ENCODE measurements at regions not wholly inside any gene's neighbourhood (a gene's known extent, or its start where the extent isn't known, plus 50 kb on each side); places are given as distances from the start of the nearest gene placed in this dataset.

DNA sequence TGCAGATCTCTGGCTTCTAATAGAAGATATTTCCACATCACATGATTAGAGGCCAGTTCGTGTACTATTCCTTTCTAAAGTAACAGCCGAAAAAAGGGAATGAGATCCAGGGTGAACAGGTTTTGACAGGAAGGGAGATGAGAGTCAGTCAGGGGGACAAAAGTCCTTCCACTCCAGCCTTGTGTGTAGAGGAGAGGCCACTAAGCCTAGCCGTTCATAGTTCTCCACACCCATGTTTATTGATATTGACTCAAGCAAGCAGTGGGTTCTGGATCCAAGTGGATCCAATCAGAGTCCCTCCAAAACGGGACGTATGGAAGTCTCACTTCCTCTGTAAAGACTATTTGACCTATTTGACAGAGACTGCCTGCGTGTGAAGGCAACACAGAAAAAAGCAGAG, 80.4 kb upstream of the LRIG1 start:
- no peak for DNase-seq (ENCODE audit: low read depth in 1 of 2, low spot score in 2 of 2)
- Histone ChIP-seq H3K9me3 (replicated peaks) (no peaks in the 10 kb centered on the region), H3K36me3 (no peaks in the 10 kb centered on the region), H3K4me3 (no peak overlapping the region), H3K4me1 (replicated peaks) (no peaks in the 10 kb centered on the region), H3K27ac (no peak overlapping the region), H3K27me3 (replicated peaks) (no peaks in the 10 kb centered on the region)

DNA sequence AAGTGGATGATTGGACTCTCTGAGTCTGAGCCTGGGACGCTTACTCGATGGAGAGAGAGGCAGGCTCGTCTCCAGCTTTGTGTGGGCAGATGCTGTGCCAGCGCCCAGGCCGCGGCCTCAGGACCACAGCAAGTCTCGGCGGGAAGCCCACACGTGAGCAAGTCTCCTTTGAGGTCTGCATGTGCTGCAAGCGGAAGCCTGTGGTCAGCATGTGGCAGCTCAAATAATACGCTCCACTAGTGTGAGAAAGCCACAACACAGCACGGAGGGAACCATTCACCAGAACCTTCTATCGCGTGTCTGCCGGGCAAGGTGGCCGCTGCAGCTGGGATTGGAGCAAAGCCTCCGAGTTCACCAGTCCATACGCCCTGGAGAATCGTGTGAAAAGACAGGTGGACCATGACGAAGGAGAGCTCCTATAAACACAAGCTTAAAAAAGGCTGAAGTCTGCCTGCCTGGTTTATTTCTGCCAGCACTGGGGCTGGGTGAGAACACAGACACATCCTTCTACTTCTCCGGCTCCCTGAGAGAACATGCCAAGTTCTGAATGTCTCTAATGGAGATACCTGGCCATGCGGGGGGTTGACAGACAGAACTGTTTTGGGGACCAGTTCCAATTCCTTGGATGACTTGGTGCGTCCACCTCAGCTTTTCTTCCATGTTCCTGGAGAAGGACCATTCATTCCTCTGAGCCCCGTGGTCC, 82.0 kb upstream of the LRIG1 start:
- H3K27ac ChIP-seq, result no peak overlapping the region
- no peaks in the 10 kb centered on the region for H3K4me1 ChIP-seq (replicated peaks)
- H3K4me3 ChIP-seq, result no peak overlapping the region
- no peaks in the 10 kb centered on the region for H3K27me3 ChIP-seq (replicated peaks)
- H3K36me3 ChIP-seq, result no peaks in the 10 kb centered on the region
- no peak for DNase-seq (ENCODE audit: low read depth in 1 of 2, low spot score in 2 of 2)
- no peaks in the 10 kb centered on the region for H3K9me3 ChIP-seq (replicated peaks)

DNA sequence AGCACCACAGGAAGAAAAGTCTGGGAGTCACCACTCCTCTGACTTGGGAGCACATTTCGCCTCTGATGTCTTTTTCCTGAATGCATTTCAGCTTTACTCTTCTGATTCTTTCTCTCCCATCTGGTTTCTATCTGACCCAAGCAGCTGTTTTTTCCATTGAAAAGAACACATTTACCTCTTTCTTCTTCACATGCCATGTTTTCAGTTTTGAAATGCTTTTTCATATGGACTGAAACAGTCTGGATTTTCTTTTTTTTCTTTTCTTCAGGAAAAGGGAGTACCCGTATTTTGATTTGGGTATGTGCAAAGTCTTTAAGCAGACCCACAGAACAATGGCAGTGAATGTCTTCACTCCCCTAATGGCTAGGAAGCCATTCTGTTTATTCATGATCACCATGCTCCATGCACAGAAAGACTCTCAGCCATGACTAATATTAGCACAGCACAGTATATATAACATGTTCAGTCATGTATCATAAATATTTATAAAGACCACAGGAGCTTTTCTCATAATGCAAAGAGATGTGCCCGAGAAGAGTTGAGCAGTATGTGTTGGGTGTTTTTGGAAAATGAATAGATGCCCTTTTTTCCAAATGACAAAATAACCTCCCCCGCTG, 82.7 kb upstream of the LRIG1 start:
- no peak for DNase-seq (ENCODE audit: low read depth in 1 of 2, low spot score in 2 of 2)
- peaks cover 3% of the 10 kb centered on the region for H3K4me1 ChIP-seq (replicated peaks)

GRCh38 chr3:66585520-66586095, 84.8 kb upstream of the LRIG1 start:
- peaks cover 9% of the 10 kb centered on the region for H3K4me1 ChIP-seq (replicated peaks)
- no peaks in the 10 kb centered on the region for H3K9me3 ChIP-seq (replicated peaks)
- H3K36me3 ChIP-seq, result no peaks in the 10 kb centered on the region
- H3K27me3 ChIP-seq (replicated peaks), result no peaks in the 10 kb centered on the region
- H3K4me3 ChIP-seq, result no peak overlapping the region
- DNase-seq (ENCODE audit: low read depth in 1 of 2, low spot score in 2 of 2), result no peak
- H3K27ac ChIP-seq, result no peak overlapping the region

More for the DNA sequence above, 82.7 kb upstream of the LRIG1 start:
- H3K4me3 ChIP-seq, result no peak overlapping the region
- H3K27me3 ChIP-seq (replicated peaks), result no peaks in the 10 kb centered on the region
- H3K27ac ChIP-seq, result no peak overlapping the region
- no peaks in the 10 kb centered on the region for H3K9me3 ChIP-seq (replicated peaks)
- no peaks in the 10 kb centered on the region for H3K36me3 ChIP-seq

DNA sequence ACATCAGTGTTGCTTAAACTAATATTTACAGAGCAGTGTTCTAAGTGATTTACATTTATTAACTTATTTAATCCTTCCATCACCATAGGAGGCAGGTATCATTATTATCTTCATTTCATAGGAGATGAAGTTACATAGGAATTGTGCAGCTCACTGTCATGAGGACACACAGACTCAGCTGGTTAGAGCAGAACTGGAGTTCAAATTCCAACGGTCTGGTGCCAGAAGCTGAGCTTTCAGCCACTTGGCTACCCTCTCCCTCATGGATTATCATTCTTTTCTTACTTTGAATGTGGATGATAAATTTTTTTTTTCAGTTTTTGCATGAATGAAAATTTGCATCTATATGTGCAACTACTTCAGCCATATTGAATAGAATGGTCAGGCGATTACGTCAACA, 86.0 kb upstream of the LRIG1 start:
- Histone ChIP-seq H3K4me3 (no peak overlapping the region), H3K9me3 (replicated peaks) (no peaks in the 10 kb centered on the region), H3K36me3 (no peaks in the 10 kb centered on the region), H3K27ac (no peak overlapping the region), H3K4me1 (replicated peaks) (peaks cover 18% of the 10 kb centered on the region), H3K27me3 (replicated peaks) (no peaks in the 10 kb centered on the region)
- DNase-seq (ENCODE audit: low read depth in 1 of 2, low spot score in 2 of 2), result no peak

DNA sequence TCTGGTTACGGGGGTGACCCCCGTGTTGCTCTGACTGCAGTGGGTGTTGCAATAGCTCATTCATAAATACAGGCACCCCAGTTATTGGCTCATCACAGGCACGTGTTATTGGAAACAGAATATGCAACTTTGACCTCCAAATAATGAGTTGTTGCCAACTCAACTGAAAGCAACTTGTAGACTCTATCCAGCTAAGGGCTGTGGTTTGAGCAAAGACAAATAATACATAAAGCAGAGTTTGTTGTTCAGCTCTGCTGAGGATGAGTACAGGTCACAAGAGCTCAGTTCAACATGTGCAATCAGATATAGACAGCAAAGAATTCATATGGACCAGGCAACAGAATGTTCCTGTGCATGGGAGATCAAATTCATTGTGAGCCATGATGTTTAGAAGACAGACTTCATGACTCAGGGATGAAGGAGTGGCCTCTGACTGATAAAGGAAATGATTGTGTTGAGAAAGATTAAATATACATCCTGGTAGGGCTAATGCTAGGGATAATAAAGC, 87.6 kb upstream of the LRIG1 start:
- H3K4me1 ChIP-seq (replicated peaks), result peaks cover 34% of the 10 kb centered on the region
- H3K36me3 ChIP-seq, result no peaks in the 10 kb centered on the region
- H3K4me3 ChIP-seq, result no peak overlapping the region
- no peaks in the 10 kb centered on the region for H3K9me3 ChIP-seq (replicated peaks)
- peak in 1 of 2 experiments; percentile 13 for DNase-seq (ENCODE audit: low read depth in 1 of 2, low spot score in 2 of 2)
- H3K27me3 ChIP-seq (replicated peaks), result no peaks in the 10 kb centered on the region
- H3K27ac ChIP-seq, result no peak overlapping the region

DNA sequence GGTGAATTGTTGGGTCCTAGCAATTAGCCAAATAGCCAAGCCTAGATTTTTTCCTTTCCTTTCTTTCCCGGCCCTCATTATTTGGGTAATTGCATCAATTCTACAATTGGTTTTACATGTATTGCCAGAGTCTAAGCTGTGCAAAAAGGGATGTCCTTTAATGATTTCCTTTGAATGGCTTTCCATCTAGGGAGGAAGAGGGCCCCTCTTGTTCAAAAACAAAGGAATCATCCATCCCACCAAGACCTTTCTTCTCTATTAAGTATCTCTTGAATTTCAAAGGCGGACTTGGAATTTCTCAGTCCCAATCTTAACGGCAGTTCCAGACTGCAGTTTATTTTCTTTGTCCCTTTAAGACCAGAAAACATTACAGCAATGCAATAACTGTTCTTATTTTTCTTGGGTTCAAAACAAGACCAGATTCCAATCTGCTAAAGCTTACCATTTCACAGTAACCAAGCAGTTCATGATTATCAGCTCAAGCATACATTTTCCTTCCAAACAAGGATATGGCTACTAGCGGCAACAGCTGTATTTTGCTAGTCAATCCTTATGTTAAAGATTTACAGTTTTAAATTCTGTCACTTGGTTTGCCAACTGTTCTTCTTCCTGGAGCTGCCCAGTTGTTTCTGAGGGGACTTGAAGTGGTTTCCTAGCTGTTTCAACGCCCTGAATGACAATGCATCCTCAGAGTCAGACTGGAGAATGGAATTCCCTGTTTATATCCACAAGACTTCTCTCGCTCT, 91.4 kb upstream of the LRIG1 start:
- Histone ChIP-seq H3K4me1 (replicated peaks) (peaks cover 46% of the 10 kb centered on the region), H3K27ac (peak overlapping the region; percentile 90), H3K4me3 (no peak overlapping the region), H3K36me3 (no peaks in the 10 kb centered on the region), H3K9me3 (replicated peaks) (no peaks in the 10 kb centered on the region), H3K27me3 (replicated peaks) (no peaks in the 10 kb centered on the region)
- peak; percentile 46 to 78 for DNase-seq (ENCODE audit: low read depth in 1 of 2, low spot score in 2 of 2)

DNA sequence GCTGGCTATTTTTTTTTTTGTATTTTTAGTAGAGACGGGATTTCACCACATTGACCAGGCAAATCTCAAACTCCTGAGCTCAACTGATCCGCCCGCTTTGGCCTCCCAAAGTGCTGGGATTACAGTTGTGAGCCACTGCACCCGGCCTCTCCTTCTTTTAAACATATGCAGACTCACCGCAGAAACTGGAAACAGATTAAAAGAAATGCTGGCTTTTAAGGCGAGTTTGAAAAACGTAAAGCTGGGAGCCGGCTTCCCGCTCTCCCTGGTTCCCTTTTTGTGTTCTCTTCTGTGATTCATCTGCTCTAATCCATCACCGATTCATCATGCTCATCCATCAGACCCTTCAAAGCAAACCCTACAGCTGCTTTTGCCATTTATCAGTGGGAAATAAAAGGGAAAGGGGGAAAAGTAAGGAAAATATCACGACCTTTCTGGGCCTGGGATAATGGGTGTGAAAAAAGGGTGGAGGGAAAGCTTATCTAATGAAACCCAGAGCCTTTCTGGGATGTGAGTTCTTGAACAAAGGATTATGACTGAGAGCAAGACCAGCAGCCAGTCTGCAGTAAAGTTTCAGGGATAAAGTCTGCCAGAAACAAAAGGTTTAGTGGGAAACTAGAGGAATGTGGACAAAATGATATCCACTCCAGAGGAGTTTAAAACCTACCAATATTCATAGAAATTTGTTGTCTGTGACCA, 92.3 kb upstream of the LRIG1 start:
- Histone ChIP-seq H3K27ac (peak overlapping the region; percentile 90), H3K4me3 (no peak overlapping the region), H3K27me3 (replicated peaks) (no peaks in the 10 kb centered on the region), H3K4me1 (replicated peaks) (peaks cover 51% of the 10 kb centered on the region), H3K9me3 (replicated peaks) (no peaks in the 10 kb centered on the region), H3K36me3 (no peaks in the 10 kb centered on the region)
- peak; percentile 40 to 67 for DNase-seq (ENCODE audit: low read depth in 1 of 2, low spot score in 2 of 2)

DNA sequence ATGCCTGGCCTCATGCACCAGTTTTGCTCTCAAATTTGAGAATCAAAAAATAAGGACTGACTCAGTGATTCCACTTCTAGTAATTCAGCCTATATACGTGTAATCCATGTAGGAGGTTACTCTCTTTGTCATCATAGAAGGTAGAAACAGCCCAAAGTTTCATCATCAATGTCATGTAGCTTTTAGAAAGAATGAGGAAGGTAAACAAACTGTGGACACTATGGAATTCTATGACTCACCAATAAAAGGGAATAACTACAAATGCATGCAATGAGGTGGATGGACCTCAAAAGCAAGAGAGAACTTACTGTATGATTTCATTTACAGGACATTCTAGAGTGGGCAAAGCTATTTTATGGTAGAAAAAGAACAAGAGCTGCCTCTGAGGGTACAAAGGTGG, 93.2 kb upstream of the LRIG1 start:
- peak in 1 of 2 experiments; percentile 84 for DNase-seq (ENCODE audit: low read depth in 1 of 2, low spot score in 2 of 2)
- no peak overlapping the region for H3K4me3 ChIP-seq
- peaks cover 47% of the 10 kb centered on the region for H3K4me1 ChIP-seq (replicated peaks)
- no peaks in the 10 kb centered on the region for H3K9me3 ChIP-seq (replicated peaks)
- H3K27me3 ChIP-seq (replicated peaks), result no peaks in the 10 kb centered on the region
- H3K36me3 ChIP-seq, result no peaks in the 10 kb centered on the region
- peak overlapping the region; percentile 90 for H3K27ac ChIP-seq

- no peaks in the 10 kb centered on the region for H3K27me3 ChIP-seq (replicated peaks)
- DNase-seq (ENCODE audit: low read depth in 1 of 2, low spot score in 2 of 2), result no peak
- no peaks in the 10 kb centered on the region for H3K36me3 ChIP-seq
- H3K4me3 ChIP-seq, result no peak overlapping the region
- H3K27ac ChIP-seq, result no peak overlapping the region
- peaks cover 31% of the 10 kb centered on the region for H3K4me1 ChIP-seq (replicated peaks)
- H3K9me3 ChIP-seq (replicated peaks), result no peaks in the 10 kb centered on the region
These were observed 96.6 kb upstream of the LRIG1 start for GRCh38 chr3:66597308-66597863.

DNA sequence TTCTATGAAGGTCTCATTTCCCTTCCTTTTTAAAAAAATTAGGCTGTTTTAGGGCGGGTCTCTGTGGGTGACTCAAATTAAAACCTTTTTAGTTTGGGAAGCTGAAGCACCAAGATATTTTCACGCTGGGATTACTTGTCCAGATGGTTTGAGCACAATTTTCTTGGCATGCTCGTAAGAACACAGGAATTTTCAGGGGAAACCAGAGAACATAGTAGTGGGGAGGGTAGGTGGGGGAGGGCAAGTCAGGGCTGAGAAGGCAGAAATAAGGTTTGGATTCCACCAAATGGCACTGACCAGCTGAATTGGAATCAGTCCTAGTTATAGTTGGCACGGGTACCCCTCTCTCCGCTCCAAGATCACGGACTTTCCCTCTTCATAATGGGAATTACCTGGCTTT, 97.3 kb upstream of the LRIG1 start:
- DNase-seq (ENCODE audit: low read depth in 1 of 2, low spot score in 2 of 2), result no peak
- peaks cover 29% of the 10 kb centered on the region for H3K4me1 ChIP-seq (replicated peaks)
- no peak overlapping the region for H3K4me3 ChIP-seq
- H3K9me3 ChIP-seq (replicated peaks), result no peaks in the 10 kb centered on the region
- H3K27me3 ChIP-seq (replicated peaks), result no peaks in the 10 kb centered on the region
- H3K36me3 ChIP-seq, result no peaks in the 10 kb centered on the region
- no peak overlapping the region for H3K27ac ChIP-seq

DNA sequence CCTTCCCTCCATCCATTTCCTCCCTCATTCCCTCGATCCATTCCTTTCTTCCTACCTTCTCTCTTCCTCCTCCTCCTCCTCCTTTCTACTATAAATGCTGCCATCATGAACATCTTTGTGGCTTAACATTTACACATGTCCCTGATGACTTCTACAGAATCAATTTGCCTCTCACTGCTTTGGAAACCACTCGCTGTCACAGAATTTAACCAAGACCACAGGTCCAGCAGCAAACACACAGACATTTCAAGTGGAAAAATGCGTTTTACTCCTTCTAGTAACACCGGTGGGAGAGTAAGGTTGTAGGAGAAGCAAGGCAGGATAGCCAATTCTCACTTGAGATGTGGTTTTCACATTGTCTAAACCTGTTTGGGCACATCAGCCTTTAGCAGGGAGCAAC, 101.4 kb upstream of the LRIG1 start:
- no peak for DNase-seq (ENCODE audit: low read depth in 1 of 2, low spot score in 2 of 2)

DNA sequence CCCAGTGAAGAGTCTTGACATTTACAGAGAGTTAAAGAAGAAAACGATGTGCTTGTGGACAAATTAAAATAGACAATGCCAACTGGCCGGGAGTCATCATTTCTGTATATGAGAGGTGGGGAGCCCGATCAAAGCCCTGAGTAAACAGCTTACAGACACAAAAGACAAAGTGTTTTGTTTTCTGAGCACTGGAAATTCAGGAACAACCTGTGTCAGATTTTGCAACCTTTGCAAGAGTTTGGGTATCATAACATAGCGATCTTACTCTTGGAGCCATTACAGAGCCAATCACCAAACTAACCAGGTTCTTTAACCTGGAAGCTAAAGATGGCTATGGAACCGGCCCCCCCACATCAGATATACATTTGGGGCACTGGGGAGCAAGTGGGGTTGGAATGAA, 101.9 kb upstream of the LRIG1 start:
- H3K4me1 ChIP-seq (replicated peaks), result peaks cover 20% of the 10 kb centered on the region
- H3K9me3 ChIP-seq (replicated peaks), result no peaks in the 10 kb centered on the region
- no peak overlapping the region for H3K4me3 ChIP-seq
- H3K27ac ChIP-seq, result no peak overlapping the region
- no peaks in the 10 kb centered on the region for H3K36me3 ChIP-seq
- H3K27me3 ChIP-seq (replicated peaks), result no peaks in the 10 kb centered on the region
- DNase-seq (ENCODE audit: low read depth in 1 of 2, low spot score in 2 of 2), result no peak

More for the DNA sequence above, 101.4 kb upstream of the LRIG1 start:
- no peaks in the 10 kb centered on the region for H3K9me3 ChIP-seq (replicated peaks)
- H3K4me3 ChIP-seq, result no peak overlapping the region
- peaks cover 21% of the 10 kb centered on the region for H3K4me1 ChIP-seq (replicated peaks)
- H3K27ac ChIP-seq, result no peak overlapping the region
- H3K36me3 ChIP-seq, result no peaks in the 10 kb centered on the region
- no peaks in the 10 kb centered on the region for H3K27me3 ChIP-seq (replicated peaks)

Data from SJSA1 (cell line).